ENCODE measurements at regions not wholly inside any gene's neighbourhood (a gene's known extent, or its start where the extent isn't known, plus 50 kb on each side); places are given as distances from the start of the nearest gene placed in this dataset.

- no peak overlapping the region for H3K4me3 Mint-ChIP-seq
- ChIA-PET POLR2A (no interaction called here), CTCF (no interaction called here)
- H3K27me3 Mint-ChIP-seq, result no peaks in the 10 kb centered on the region
- no peak overlapping the region for H3K27ac Mint-ChIP-seq
- H3K36me3 Mint-ChIP-seq (ENCODE audit: low read depth), result no peaks in the 10 kb centered on the region
- H3K4me1 Mint-ChIP-seq, result no peaks in the 10 kb centered on the region
- DNase-seq, result no peak
- H3K9me3 Mint-ChIP-seq, result no peaks in the 10 kb centered on the region
These were observed 1332.4 kb upstream of the ADGRL2 start for GRCh38 chr1:80468356-80468755.

- Mint-ChIP-seq H3K4me3 (no peak overlapping the region), H3K36me3 (ENCODE audit: low read depth) (no peaks in the 10 kb centered on the region), H3K27me3 (no peaks in the 10 kb centered on the region), H3K27ac (no peak overlapping the region), H3K4me1 (no peaks in the 10 kb centered on the region), H3K9me3 (no peaks in the 10 kb centered on the region)
- ChIA-PET POLR2A (no interaction called here), CTCF (no interaction called here)
- no peak for DNase-seq
These were observed 1338.7 kb upstream of the ADGRL2 start for GRCh38 chr1:80462006-80462405.

GRCh38 chr1:80457409-80457808 is 1343.3 kb upstream of the ADGRL2 start:
- CTCF ChIA-PET, result no interaction called here
- Mint-ChIP-seq H3K27me3 (no peaks in the 10 kb centered on the region), H3K27ac (no peak overlapping the region), H3K4me1 (no peaks in the 10 kb centered on the region), H3K4me3 (no peak overlapping the region), H3K9me3 (peaks cover 2% of the 10 kb centered on the region), H3K36me3 (ENCODE audit: low read depth) (no peaks in the 10 kb centered on the region)
- no peak for DNase-seq
- POLR2A ChIA-PET, result no interaction called here

- Mint-ChIP-seq H3K36me3 (ENCODE audit: low read depth) (no peaks in the 10 kb centered on the region), H3K9me3 (peaks cover 5% of the 10 kb centered on the region), H3K4me3 (no peak overlapping the region), H3K27me3 (no peaks in the 10 kb centered on the region), H3K27ac (no peak overlapping the region), H3K4me1 (no peaks in the 10 kb centered on the region)
- DNase-seq, result no peak
- ChIA-PET CTCF (no interaction called here), POLR2A (no interaction called here)
These were observed 1347.0 kb upstream of the ADGRL2 start for GRCh38 chr1:80453775-80454174.

GRCh38 chr1:80450711-80451110 is 1350.0 kb upstream of the ADGRL2 start:
- Mint-ChIP-seq H3K4me3 (no peak overlapping the region), H3K4me1 (no peaks in the 10 kb centered on the region), H3K27ac (no peak overlapping the region), H3K36me3 (ENCODE audit: low read depth) (no peaks in the 10 kb centered on the region), H3K9me3 (peaks cover 8% of the 10 kb centered on the region), H3K27me3 (no peaks in the 10 kb centered on the region)
- DNase-seq, result no peak
- ChIA-PET CTCF (no interaction called here), POLR2A (no interaction called here)

GRCh38 chr1:80448081-80448480 is 1352.7 kb upstream of the ADGRL2 start:
- Mint-ChIP-seq H3K27me3 (no peaks in the 10 kb centered on the region), H3K9me3 (peaks cover 9% of the 10 kb centered on the region), H3K4me1 (no peaks in the 10 kb centered on the region), H3K4me3 (no peak overlapping the region), H3K36me3 (ENCODE audit: low read depth) (no peaks in the 10 kb centered on the region), H3K27ac (no peak overlapping the region)
- DNase-seq, result no peak
- ChIA-PET CTCF (no interaction called here), POLR2A (no interaction called here)

GRCh38 chr1:80447526-80447925 is 1353.2 kb upstream of the ADGRL2 start:
- H3K4me3 Mint-ChIP-seq, result no peak overlapping the region
- H3K27ac Mint-ChIP-seq, result no peak overlapping the region
- ChIA-PET POLR2A (no interaction called here), CTCF (no interaction called here)
- H3K4me1 Mint-ChIP-seq, result no peaks in the 10 kb centered on the region
- H3K9me3 Mint-ChIP-seq, result peaks cover 9% of the 10 kb centered on the region
- H3K36me3 Mint-ChIP-seq (ENCODE audit: low read depth), result no peaks in the 10 kb centered on the region
- no peaks in the 10 kb centered on the region for H3K27me3 Mint-ChIP-seq
- DNase-seq, result no peak

GRCh38 chr1:80445033-80445432 is 1355.7 kb upstream of the ADGRL2 start:
- no peak overlapping the region for H3K4me3 Mint-ChIP-seq

GRCh38 chr1:80444171-80444570 is 1356.6 kb upstream of the ADGRL2 start:
- Mint-ChIP-seq H3K27ac (no peak overlapping the region), H3K4me3 (no peak overlapping the region), H3K9me3 (peaks cover 9% of the 10 kb centered on the region), H3K4me1 (no peaks in the 10 kb centered on the region), H3K36me3 (ENCODE audit: low read depth) (no peaks in the 10 kb centered on the region), H3K27me3 (no peaks in the 10 kb centered on the region)
- no peak for DNase-seq
- POLR2A ChIA-PET, result no interaction called here
- CTCF ChIA-PET, result no interaction called here

More at GRCh38 chr1:80445033-80445432, 1355.7 kb upstream of the ADGRL2 start:
- CTCF ChIA-PET, result no interaction called here
- Mint-ChIP-seq H3K4me1 (no peaks in the 10 kb centered on the region), H3K27ac (no peak overlapping the region), H3K36me3 (ENCODE audit: low read depth) (no peaks in the 10 kb centered on the region), H3K27me3 (no peaks in the 10 kb centered on the region), H3K9me3 (peaks cover 6% of the 10 kb centered on the region)
- no peak for DNase-seq
- POLR2A ChIA-PET, result no interaction called here

GRCh38 chr1:80441664-80442063 is 1359.1 kb upstream of the ADGRL2 start:
- no peak for DNase-seq
- POLR2A ChIA-PET, result no interaction called here
- H3K9me3 Mint-ChIP-seq, result peaks cover 9% of the 10 kb centered on the region
- no peak overlapping the region for H3K4me3 Mint-ChIP-seq
- H3K27ac Mint-ChIP-seq, result no peak overlapping the region
- H3K27me3 Mint-ChIP-seq, result no peaks in the 10 kb centered on the region
- H3K36me3 Mint-ChIP-seq (ENCODE audit: low read depth), result no peaks in the 10 kb centered on the region
- CTCF ChIA-PET, result no interaction called here
- no peaks in the 10 kb centered on the region for H3K4me1 Mint-ChIP-seq

- Mint-ChIP-seq H3K4me3 (no peak overlapping the region), H3K36me3 (ENCODE audit: low read depth) (no peaks in the 10 kb centered on the region), H3K27ac (no peak overlapping the region), H3K4me1 (no peaks in the 10 kb centered on the region), H3K27me3 (no peaks in the 10 kb centered on the region), H3K9me3 (peaks cover 9% of the 10 kb centered on the region)
- no peak for DNase-seq
- ChIA-PET CTCF (no interaction called here), POLR2A (no interaction called here)
These were observed 1363.9 kb upstream of the ADGRL2 start for GRCh38 chr1:80436851-80437250.

GRCh38 chr1:80427881-80428280 is 1372.9 kb upstream of the ADGRL2 start:
- no peak for DNase-seq
- H3K36me3 Mint-ChIP-seq (ENCODE audit: low read depth), result no peaks in the 10 kb centered on the region
- no peak overlapping the region for H3K4me3 Mint-ChIP-seq
- H3K4me1 Mint-ChIP-seq, result no peaks in the 10 kb centered on the region
- peaks cover 2% of the 10 kb centered on the region for H3K9me3 Mint-ChIP-seq
- H3K27ac Mint-ChIP-seq, result no peak overlapping the region
- H3K27me3 Mint-ChIP-seq, result no peaks in the 10 kb centered on the region
- ChIA-PET POLR2A (no interaction called here), CTCF (no interaction called here)

- no peaks in the 10 kb centered on the region for H3K36me3 Mint-ChIP-seq (ENCODE audit: low read depth)
- no peak for DNase-seq
- no peaks in the 10 kb centered on the region for H3K9me3 Mint-ChIP-seq
- H3K27me3 Mint-ChIP-seq, result no peaks in the 10 kb centered on the region
- no peak overlapping the region for H3K27ac Mint-ChIP-seq
- no peak overlapping the region for H3K4me3 Mint-ChIP-seq
- no peaks in the 10 kb centered on the region for H3K4me1 Mint-ChIP-seq
- POLR2A ChIA-PET, result no interaction called here
- CTCF ChIA-PET, result no interaction called here
These were observed 1376.5 kb upstream of the ADGRL2 start for GRCh38 chr1:80424249-80424648.

GRCh38 chr1:80418134-80418533 is 1382.6 kb upstream of the ADGRL2 start:
- Mint-ChIP-seq H3K36me3 (ENCODE audit: low read depth) (no peaks in the 10 kb centered on the region), H3K27ac (no peak overlapping the region), H3K27me3 (no peaks in the 10 kb centered on the region), H3K9me3 (no peaks in the 10 kb centered on the region), H3K4me3 (no peak overlapping the region), H3K4me1 (no peaks in the 10 kb centered on the region)
- ChIA-PET POLR2A (no interaction called here), CTCF (no interaction called here)
- no peak for DNase-seq

GRCh38 chr1:80417671-80418070 is 1383.1 kb upstream of the ADGRL2 start:
- CTCF ChIA-PET, result no interaction called here
- no peak for DNase-seq
- Mint-ChIP-seq H3K4me1 (no peaks in the 10 kb centered on the region), H3K36me3 (ENCODE audit: low read depth) (no peaks in the 10 kb centered on the region), H3K27ac (no peak overlapping the region), H3K9me3 (no peaks in the 10 kb centered on the region), H3K4me3 (no peak overlapping the region), H3K27me3 (no peaks in the 10 kb centered on the region)
- POLR2A ChIA-PET, result no interaction called here
